SK-N-SH (cell line): ENCODE measurements at regions not wholly inside any gene's neighbourhood (a gene's known extent, or its start where the extent isn't known, plus 50 kb on each side); places are given as distances from the start of the nearest gene placed in this dataset.

ENCODE experiments used
- CTCF ChIA-PET: fragments of 300-600, 350-600 bp; formaldehyde crosslinking; extraction: SDS; loops from one replicate; lab custom pipeline; 2021; lab: Yijun Ruan, JAX
- POLR2A ChIA-PET: fragments of 350-600 bp; sonication (Branson Sonifier 250); formaldehyde crosslinking; extraction: SDS; loops from one replicate; lab custom pipeline; 2020; ENCODE audit warnings: antibody characterized with exemption, inconsistent platforms; lab: Yijun Ruan, JAX
- DNase-seq: peaks from one replicate; pipeline ENCODE4 v3.0.0; 2012
- H2AFZ ChIP-seq: fragments of 200-600 bp; sonication (generic); 2 replicates; pipeline ENCODE4 v1.8.1; 2016; ENCODE audit warnings: antibody characterized with exemption, mild to moderate bottlenecking, low read depth
- H3F3A ChIP-seq: fragments of 200-600 bp; sonication (generic); replicated peaks from 2 replicates; pipeline ENCODE3; 2016; ENCODE audit warnings: antibody characterized with exemption, mild to moderate bottlenecking; ENCODE audit not compliant: insufficient read depth
- H3K27ac ChIP-seq, 2 experiments: fragments of 200-500 bp in 1 of 2; fragments of 200-600 bp in 1 of 2; sonication (Bioruptor generic) in 1 of 2; sonication (generic), shearing (Covaris generic) in 1 of 2; 2 replicates each; pipeline versions ENCODE4 v1.5.1 to v1.6.1; 2014 to 2016; ENCODE audit warnings: low read depth in 2 of 2, inconsistent platforms in 1 of 2, low read length in 1 of 2, mild to moderate bottlenecking in 1 of 2, mixed read lengths in 1 of 2
- H3K27me3 ChIP-seq: fragments of 200-600 bp; sonication (generic), shearing (Covaris generic); 2 replicates; pipeline ENCODE4 v1.6.1; 2016; ENCODE audit warnings: mixed run types; ENCODE audit not compliant: insufficient read depth
- H3K36me3 ChIP-seq, 2 experiments: fragments of 200-500 bp in 1 of 2; fragments of 200-600 bp in 1 of 2; sonication (Bioruptor generic) in 1 of 2; sonication (generic) in 1 of 2; replicated peaks in 1 of 2; 2 replicates each; pipeline versions ENCODE3 to v1.5.1; 2014 to 2016; ENCODE audit warnings: low read length in 1 of 2, mild to moderate bottlenecking in 1 of 2; ENCODE audit not compliant: insufficient read depth in 2 of 2, control insufficient read depth in 1 of 2
- H3K4me1 ChIP-seq, 2 experiments: fragments of 200-500 bp in 1 of 2; fragments of 200-600 bp in 1 of 2; sonication (Bioruptor generic) in 1 of 2; sonication (generic), shearing (Covaris generic) in 1 of 2; 2 replicates each; pipeline versions ENCODE4 v1.5.1 to v1.6.1; 2014 to 2016; ENCODE audit warnings: low read depth in 1 of 2, low read length in 1 of 2, mixed run types in 1 of 2; ENCODE audit not compliant: insufficient read depth in 2 of 2, control insufficient read depth in 1 of 2
- H3K4me2 ChIP-seq: fragments of 200-600 bp; sonication (generic), shearing (Covaris generic); 2 replicates; pipeline ENCODE4 v1.6.1; 2017; ENCODE audit warnings: mixed run types
- H3K4me3 ChIP-seq, 2 experiments: fragments of 200-500 bp in 1 of 2; fragments of 200-600 bp in 1 of 2; sonication (Bioruptor generic) in 1 of 2; sonication (generic), shearing (Covaris generic) in 1 of 2; 2 replicates each; pipeline versions ENCODE4 v1.5.1 to v1.8.1; 2014 to 2016; ENCODE audit warnings: low read depth in 2 of 2, inconsistent platforms in 1 of 2, low read length in 1 of 2, mild to moderate bottlenecking in 1 of 2, mixed read lengths in 1 of 2, moderate library complexity in 1 of 2
- H3K79me2 ChIP-seq: fragments of 200-600 bp; sonication (generic); 2 replicates; pipeline ENCODE4 v1.8.1; 2017; ENCODE audit warnings: mild to moderate bottlenecking; ENCODE audit not compliant: insufficient read depth
- H3K9ac ChIP-seq: fragments of 200-600 bp; sonication (generic); 2 replicates; pipeline ENCODE4 v1.6.1; 2017; ENCODE audit warnings: mixed run types
- H3K9me2 ChIP-seq: fragments of 200-600 bp; sonication (generic); 2 replicates; pipeline ENCODE4 v1.6.1; 2017; ENCODE audit warnings: mixed run types
- H3K9me3 ChIP-seq: fragments of 200-600 bp; sonication (generic); 2 replicates; pipeline ENCODE4 v1.6.1; 2017; ENCODE audit warnings: mixed run types, mild to moderate bottlenecking, moderate library complexity
- H4K20me1 ChIP-seq: fragments of 200-600 bp; sonication (generic); 2 replicates; pipeline ENCODE4 v1.6.1; 2017; ENCODE audit warnings: mild to moderate bottlenecking, mixed run types; ENCODE audit not compliant: insufficient read depth
- YY1 ChIP-seq: IDR thresholded peaks from 2 replicates; pipeline ENCODE4 v1.4.0; 2012; ENCODE audit warnings: low read depth, mild to moderate bottlenecking
- WGBS: methylation state at CpG from one replicate; pipeline ENCODE4 v1.1.6; 2017; ENCODE audit warnings: low lambda C conversion rate; 5-methylcytosine and 5-hydroxymethylcytosine counted together
- small RNA-seq, 7 experiments: library from RNA; depleted of rRNA; stranded (forward); fragments of <200 nt; gene quantifications; one replicate each; pipeline ENCODE3, GENCODE V24; 2012

- Histone ChIP-seq H3K27ac (no peak overlapping the region), H3K9me3 (no peaks in the 10 kb centered on the region), H3K4me3 (no peak overlapping the region), H4K20me1 (no peaks in the 10 kb centered on the region), H3K79me2 (no peaks in the 10 kb centered on the region), H3K9ac (no peak overlapping the region), H2AFZ (no peak overlapping the region), H3K36me3 (no peaks in the 10 kb centered on the region), H3F3A (no peaks in the 10 kb centered on the region), H3K4me2 (no peak overlapping the region), H3K9me2 (no peaks in the 10 kb centered on the region), H3K27me3 (no peaks in the 10 kb centered on the region), H3K4me1 (no peaks in the 10 kb centered on the region)
- DNase-seq, result no peak
- ChIA-PET POLR2A (no interaction called here), CTCF (no interaction called here)
- WGBS, result 68% methylated on average over 4 of the region's 4 CpGs
- TF ChIP-seq YY1, result no peak
Measured at GRCh38 chr2:67346718-67347407, 50.3 kb upstream of the ETAA1 start.

Small RNA genes lying in the stretch of these regions (small RNA-seq; reads per million reads assigned to genes)
- gene AC009474.2, result 0 reads per million in 7 experiments
